Adrenal gland (tissue), 9 donors: ENCODE measurements at regions not wholly inside any gene's neighbourhood (a gene's known extent, or its start where the extent isn't known, plus 50 kb on each side); places are given as distances from the start of the nearest gene placed in this dataset.

Experiments used
- DNase-seq, 7 donors: peaks; one replicate each; pipeline ENCODE4 v3.0.0-alpha.2; 2019 to 2020
- H3K27ac ChIP-seq, 5 donors: fragments of 200-600 bp; sonication (generic) in 4 of 5; 1 replicate in 3 of 5; 2 replicates in 2 of 5; pipeline versions ENCODE4 v1.5.1 to v1.8.0; 2016 to 2020; ENCODE audit warnings: mild to moderate bottlenecking in 1 of 5
- H3K27me3 ChIP-seq: fragments of 200-600 bp; 2 replicates; pipeline ENCODE4 v1.8.0; 2021
- H3K36me3 ChIP-seq, 2 donors: fragments of 200-600 bp; replicated peaks in 1 of 2; 1 replicate in 1 of 2; 2 replicates in 1 of 2; pipeline versions ENCODE4 v1.5.1 to v1.8.0; 2018 to 2022
- H3K4me1 ChIP-seq, 2 donors: fragments of 200-600 bp; replicated peaks in 1 of 2; 1 replicate in 1 of 2; 2 replicates in 1 of 2; pipeline versions ENCODE4 v1.5.1 to v1.8.0; 2018 to 2021
- H3K4me3 ChIP-seq, 4 donors: fragments of 200-600 bp; sonication (generic) in 3 of 4; one replicate each; pipeline ENCODE4 v1.5.1; 2016 to 2018
- H3K9me3 ChIP-seq, 3 donors: fragments of 200-600 bp; sonication (generic) in 1 of 3; replicated peaks in 1 of 3; 1 replicate in 2 of 3; 2 replicates in 1 of 3; pipeline versions ENCODE4 v1.5.1 to v1.8.0; 2016 to 2021
- CTCF ChIP-seq, 6 experiments: fragments of 450-650 bp in 4 of 6; fragments of 200-600 bp in 2 of 6; sonication (generic) in 1 of 6; IDR thresholded peaks; 1 replicate in 5 of 6; 2 replicates in 1 of 6; pipeline versions ENCODE4 v1.5.1 to v1.8.0; 2016 to 2021; ENCODE audit warnings: antibody characterized with exemption in 6 of 6, mild to moderate bottlenecking in 2 of 6, moderate library complexity in 1 of 6
- POLR2A ChIP-seq, 2 donors: fragments of 450-650 bp; IDR thresholded peaks; one replicate each; pipeline ENCODE4 v1.6.1; 2017; ENCODE audit warnings: antibody characterized with exemption in 2 of 2, mild to moderate bottlenecking in 2 of 2, moderate library complexity in 1 of 2
- WGBS, 4 donors: extraction: QIAGEN DNeasy Blood & Tissue Kit in 2 of 4; methylation state at CpG; one replicate each; pipeline versions ENCODE4 v1.1.5 to v1.1.7; 2013 to 2017; 5-methylcytosine and 5-hydroxymethylcytosine counted together
- intact Hi-C, 2 donors: fragments of 100-400 bp; cut with DNase I; formaldehyde crosslinking; loops; one replicate each; pipeline versions ENCODE4 v1.14.1 to v1.15.0; 2022 to 2023
- donor health status: healthy with polysubstance abuse.
- donor health status: Bipolar disorder and iron deficiency.
- donor health status: DM: yes; HTN: yes; CAD: no.
- donor health status: DM: no; HTN: no; CAD: no.
- donor health status: DM: no; HTN: no; CAD: no.

- Histone ChIP-seq H3K4me3 (no peak overlapping the region), H3K4me1 (no peaks in the 10 kb centered on the region), H3K27ac (no peak overlapping the region), H3K9me3 (no peaks in the 10 kb centered on the region), H3K27me3 (no peaks in the 10 kb centered on the region), H3K36me3 (no peaks in the 10 kb centered on the region)
- no peak for DNase-seq
- intact Hi-C loops, result no loop called here
- 46 to 60% (median 51%) methylated on average over 5 of the region's 5 CpGs for WGBS, 4 donors
- TF ChIP-seq CTCF (IDR thresholded peaks at IDR 0.05) (no peak), POLR2A (IDR thresholded peaks at IDR 0.05) (no peak)
Measured at GRCh38 chr2:65686928-65687521, 254.6 kb upstream of the SPRED2 start.

GRCh38 chr2:65681503-65681902 lies 249.1 kb upstream of the SPRED2 start:
- intact Hi-C loops, result no loop called here
- no peak for DNase-seq
- no peak overlapping the region for H3K27ac ChIP-seq
- no peaks in the 10 kb centered on the region for H3K9me3 ChIP-seq
- no peaks in the 10 kb centered on the region for H3K36me3 ChIP-seq
- TF ChIP-seq CTCF (IDR thresholded peaks at IDR 0.05) (no peak), POLR2A (IDR thresholded peaks at IDR 0.05) (no peak)
- H3K27me3 ChIP-seq, result no peaks in the 10 kb centered on the region
- no peaks in the 10 kb centered on the region for H3K4me1 ChIP-seq
- 46 to 56% (median 53%) methylated on average over 1 of the region's 1 CpG for WGBS, 4 donors
- no peak overlapping the region for H3K4me3 ChIP-seq

- H3K4me1 ChIP-seq, result no peaks in the 10 kb centered on the region
- no peaks in the 10 kb centered on the region for H3K9me3 ChIP-seq
- H3K4me3 ChIP-seq, result no peak overlapping the region
- 65 to 77% (median 69%) methylated on average over 5 of the region's 5 CpGs for WGBS, 4 donors
- TF ChIP-seq CTCF (IDR thresholded peaks at IDR 0.05), result no peak
- no peak for TF ChIP-seq POLR2A (IDR thresholded peaks at IDR 0.05)
- intact Hi-C loops, result no loop called here
- no peak for DNase-seq
- no peaks in the 10 kb centered on the region for H3K27me3 ChIP-seq
- H3K36me3 ChIP-seq, result no peaks in the 10 kb centered on the region
- no peak overlapping the region for H3K27ac ChIP-seq
Measured at GRCh38 chr2:65678779-65679391, 246.5 kb upstream of the SPRED2 start.

- no peak overlapping the region for H3K4me3 ChIP-seq
- intact Hi-C loops, result no loop called here
- no peak for TF ChIP-seq CTCF (IDR thresholded peaks at IDR 0.05)
- no peak for TF ChIP-seq POLR2A (IDR thresholded peaks at IDR 0.05)
- 86 to 90% (median 87%) methylated on average over 4 of the region's 4 CpGs for WGBS, 4 donors
- no peaks in the 10 kb centered on the region for H3K27me3 ChIP-seq
- H3K27ac ChIP-seq, result no peak overlapping the region
- no peaks in the 10 kb centered on the region for H3K9me3 ChIP-seq
- DNase-seq, result no peak
- H3K36me3 ChIP-seq, result no peaks in the 10 kb centered on the region
- H3K4me1 ChIP-seq, result no peaks in the 10 kb centered on the region
Measured at GRCh38 chr2:65675350-65675749, 243.0 kb upstream of the SPRED2 start.
